Epithelial cell of prostate (primary cell): ENCODE measurements at regions not wholly inside any gene's neighbourhood (a gene's known extent, or its start where the extent isn't known, plus 50 kb on each side); places are given as distances from the start of the nearest gene placed in this dataset.

Experiments
- DNase-seq: peaks from one replicate; pipeline ENCODE4 v3.0.0-alpha.2; 2011; ENCODE audit warnings: low read depth, low spot score
- H3K27ac ChIP-seq: fragments of 450-650 bp; 2 replicates; pipeline ENCODE4 v1.5.1; 2017; ENCODE audit warnings: mild to moderate bottlenecking

GRCh38 chr17:36727052-36727451 lies 125.7 kb downstream of the MRM1 start:
- DNase-seq, result no peak
- H3K27ac ChIP-seq, result no peak overlapping the region

GRCh38 chr17:36727577-36727976 lies 126.2 kb downstream of the MRM1 start:
- no peak for DNase-seq
- H3K27ac ChIP-seq, result no peak overlapping the region

- DNase-seq, result no peak
Measured at GRCh38 chr17:36728030-36728991, 126.9 kb downstream of the MRM1 start.

GRCh38 chr17:36730095-36730808 lies 128.9 kb downstream of the MRM1 start:
- DNase-seq, result no peak
- no peak overlapping the region for H3K27ac ChIP-seq

More at GRCh38 chr17:36728030-36728991, 126.9 kb downstream of the MRM1 start:
- H3K27ac ChIP-seq, result no peak overlapping the region

- DNase-seq, result no peak
Measured at GRCh38 chr17:36730857-36731490, 129.6 kb downstream of the MRM1 start.

GRCh38 chr17:36731811-36732210 lies 130.4 kb downstream of the MRM1 start:
- no peak for DNase-seq
- H3K27ac ChIP-seq, result no peak overlapping the region

More at GRCh38 chr17:36730857-36731490, 129.6 kb downstream of the MRM1 start:
- no peak overlapping the region for H3K27ac ChIP-seq

GRCh38 chr17:36732351-36732750 lies 131.0 kb downstream of the MRM1 start:
- no peak overlapping the region for H3K27ac ChIP-seq
- no peak for DNase-seq

- no peak for DNase-seq
- H3K27ac ChIP-seq, result no peak overlapping the region
Measured at GRCh38 chr17:36736201-36737156, 135.1 kb downstream of the MRM1 start.

GRCh38 chr17:36739208-36739607 lies 137.8 kb downstream of the MRM1 start:
- H3K27ac ChIP-seq, result no peak overlapping the region
- no peak for DNase-seq

GRCh38 chr17:36740157-36740556 lies 138.8 kb downstream of the MRM1 start:
- no peak for DNase-seq
- H3K27ac ChIP-seq, result no peak overlapping the region

GRCh38 chr17:36741019-36741902 lies 139.9 kb downstream of the MRM1 start:
- no peak for DNase-seq
- H3K27ac ChIP-seq, result no peak overlapping the region

GRCh38 chr17:36742267-36743000 lies 141.1 kb downstream of the MRM1 start:
- DNase-seq, result no peak
- no peak overlapping the region for H3K27ac ChIP-seq

GRCh38 chr17:36743130-36743529 lies 141.7 kb downstream of the MRM1 start:
- H3K27ac ChIP-seq, result no peak overlapping the region
- DNase-seq, result no peak

- no peak for DNase-seq
- no peak overlapping the region for H3K27ac ChIP-seq
Measured at GRCh38 chr17:36746381-36747053, 145.1 kb downstream of the MRM1 start.

- no peak for DNase-seq
- no peak overlapping the region for H3K27ac ChIP-seq
Measured at GRCh38 chr17:36747861-36748260, 146.5 kb downstream of the MRM1 start.

GRCh38 chr17:36748272-36748671 lies 146.9 kb downstream of the MRM1 start:
- no peak for DNase-seq

GRCh38 chr17:36749493-36749892 lies 148.1 kb downstream of the MRM1 start:
- no peak overlapping the region for H3K27ac ChIP-seq
- no peak for DNase-seq

More at GRCh38 chr17:36748272-36748671, 146.9 kb downstream of the MRM1 start:
- H3K27ac ChIP-seq, result no peak overlapping the region
